ENCODE measurements at regions not wholly inside any gene's neighbourhood (a gene's known extent, or its start where the extent isn't known, plus 50 kb on each side); places are given as distances from the start of the nearest gene placed in this dataset.
A peak's percentile ranks its signal among the peaks of the same experiment; 100 is the strongest.

DNA sequence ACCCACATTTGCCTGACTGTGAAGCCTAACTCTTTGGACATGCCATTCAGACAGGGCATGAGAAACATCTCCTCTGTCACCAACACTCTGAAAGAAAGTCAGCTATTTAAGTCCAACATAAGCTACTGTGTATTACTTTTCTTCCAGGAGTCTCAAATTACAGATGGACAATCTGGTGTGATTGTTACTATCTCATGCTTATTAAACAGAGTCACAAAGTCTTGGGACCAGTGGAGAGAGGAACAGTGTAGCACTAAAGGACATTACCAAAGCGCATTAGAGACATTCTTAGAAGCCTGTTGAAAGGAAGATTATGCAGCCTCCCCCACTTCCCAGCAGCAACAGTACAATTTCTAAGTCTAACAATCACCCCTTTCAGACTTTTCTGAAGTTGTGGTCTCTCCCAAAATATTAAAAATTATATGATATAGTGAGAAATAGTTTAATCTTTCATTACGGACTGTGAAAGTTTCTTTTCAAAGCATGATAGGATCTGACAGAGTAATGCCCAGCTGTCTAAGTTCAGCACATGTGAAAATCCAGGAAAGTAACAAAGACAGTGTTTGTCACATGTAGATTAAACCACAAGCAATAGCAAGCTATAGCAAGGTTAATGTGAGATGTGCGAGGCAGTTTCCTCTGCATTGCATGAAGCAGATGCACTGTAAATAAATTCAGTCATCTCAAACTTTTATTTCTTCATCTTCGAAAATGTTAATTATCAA, 280.9 kb upstream of the FZD8 start:
- ChIA-PET POLR2A (no interaction called here), CTCF (no interaction called here)
- Histone ChIP-seq H3K4me3 (ENCODE audit: low read depth, low read length) (no peak overlapping the region), H3K9me3 (ENCODE audit: control insufficient read depth, insufficient read depth, low read length) (no peaks in the 10 kb centered on the region), H3K27me3 (ENCODE audit: control insufficient read depth, insufficient read depth, low read length) (no peaks in the 10 kb centered on the region), H3K27ac (ENCODE audit: low read depth, low read length) (no peak overlapping the region)
- DNase-seq (ENCODE audit: low read depth, low spot score) = no peak
- TF ChIP-seq CTCF (IDR thresholded peaks at IDR 0.05; ENCODE audit: low read depth, low read length) = no peak

GRCh38 chr10:35921866-35922350, 279.8 kb upstream of the FZD8 start:
- no peaks in the 10 kb centered on the region for H3K27me3 ChIP-seq (ENCODE audit: control insufficient read depth, insufficient read depth, low read length)
- CTCF ChIA-PET = no interaction called here
- no peaks in the 10 kb centered on the region for H3K9me3 ChIP-seq (ENCODE audit: control insufficient read depth, insufficient read depth, low read length)
- H3K4me3 ChIP-seq (ENCODE audit: low read depth, low read length) = no peak overlapping the region
- DNase-seq (ENCODE audit: low read depth, low spot score) = no peak
- TF ChIP-seq CTCF (IDR thresholded peaks at IDR 0.05; ENCODE audit: low read depth, low read length) = no peak
- POLR2A ChIA-PET = no interaction called here
- no peak overlapping the region for H3K27ac ChIP-seq (ENCODE audit: low read depth, low read length)

GRCh38 chr10:35916791-35917190, 274.7 kb upstream of the FZD8 start:
- H3K27ac ChIP-seq (ENCODE audit: low read depth, low read length) = no peak overlapping the region
- ChIA-PET CTCF (no interaction called here), POLR2A (no interaction called here)
- H3K9me3 ChIP-seq (ENCODE audit: control insufficient read depth, insufficient read depth, low read length) = no peaks in the 10 kb centered on the region
- no peak for TF ChIP-seq CTCF (IDR thresholded peaks at IDR 0.05; ENCODE audit: low read depth, low read length)
- no peak overlapping the region for H3K4me3 ChIP-seq (ENCODE audit: low read depth, low read length)
- H3K27me3 ChIP-seq (ENCODE audit: control insufficient read depth, insufficient read depth, low read length) = no peaks in the 10 kb centered on the region
- DNase-seq (ENCODE audit: low read depth, low spot score) = no peak

DNA sequence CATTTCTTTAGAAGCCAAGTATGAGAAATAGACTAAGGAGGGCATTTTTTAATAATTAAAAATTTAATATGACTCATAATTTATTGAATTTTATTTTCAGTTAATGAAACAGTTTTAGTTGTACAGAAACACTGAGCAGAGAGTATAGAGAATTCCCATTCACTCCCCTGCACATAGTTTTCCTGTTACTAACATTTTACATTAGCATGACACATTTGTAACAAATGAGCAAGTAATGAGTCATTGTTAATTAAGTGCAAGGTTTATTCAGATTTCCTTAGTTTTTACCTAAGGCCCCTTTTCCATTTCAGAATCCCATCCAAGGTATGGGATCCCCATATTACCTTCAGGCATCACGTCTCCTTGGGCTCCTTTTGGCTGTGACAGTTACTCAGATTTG, 271.5 kb upstream of the FZD8 start:
- ChIA-PET POLR2A (interaction anchor here (0.6 kb wide), 1 partner anchor 329 kb away, joined by 3 read pairs; no protein-coding TSS in a partner anchor), CTCF (no interaction called here)
- H3K27ac ChIP-seq (ENCODE audit: low read depth, low read length) = no peak overlapping the region
- no peak for DNase-seq (ENCODE audit: low read depth, low spot score)
- H3K4me3 ChIP-seq (ENCODE audit: low read depth, low read length) = no peak overlapping the region
- TF ChIP-seq CTCF (IDR thresholded peaks at IDR 0.05; ENCODE audit: low read depth, low read length) = no peak
- no peaks in the 10 kb centered on the region for H3K27me3 ChIP-seq (ENCODE audit: control insufficient read depth, insufficient read depth, low read length)
- H3K9me3 ChIP-seq (ENCODE audit: control insufficient read depth, insufficient read depth, low read length) = no peaks in the 10 kb centered on the region

- no peak overlapping the region for H3K27ac ChIP-seq (ENCODE audit: low read depth, low read length)
- H3K27me3 ChIP-seq (ENCODE audit: control insufficient read depth, insufficient read depth, low read length) = no peaks in the 10 kb centered on the region
- H3K9me3 ChIP-seq (ENCODE audit: control insufficient read depth, insufficient read depth, low read length) = no peaks in the 10 kb centered on the region
- CTCF ChIA-PET = no interaction called here
- DNase-seq (ENCODE audit: low read depth, low spot score) = peak; percentile 23
- POLR2A ChIA-PET = interaction anchor here (0.6 kb wide), 1 partner anchor 330 kb away, joined by 3 read pairs; no protein-coding TSS in a partner anchor
- no peak overlapping the region for H3K4me3 ChIP-seq (ENCODE audit: low read depth, low read length)
- no peak for TF ChIP-seq CTCF (IDR thresholded peaks at IDR 0.05; ENCODE audit: low read depth, low read length)
Measured at GRCh38 chr10:35912615-35913569, 270.8 kb upstream of the FZD8 start.
